ENCODE measurements at regions not wholly inside any gene's neighbourhood (a gene's known extent, or its start where the extent isn't known, plus 50 kb on each side); places are given as distances from the start of the nearest gene placed in this dataset.
A peak's percentile ranks its signal among the peaks of the same experiment; 100 is the strongest.

DNA sequence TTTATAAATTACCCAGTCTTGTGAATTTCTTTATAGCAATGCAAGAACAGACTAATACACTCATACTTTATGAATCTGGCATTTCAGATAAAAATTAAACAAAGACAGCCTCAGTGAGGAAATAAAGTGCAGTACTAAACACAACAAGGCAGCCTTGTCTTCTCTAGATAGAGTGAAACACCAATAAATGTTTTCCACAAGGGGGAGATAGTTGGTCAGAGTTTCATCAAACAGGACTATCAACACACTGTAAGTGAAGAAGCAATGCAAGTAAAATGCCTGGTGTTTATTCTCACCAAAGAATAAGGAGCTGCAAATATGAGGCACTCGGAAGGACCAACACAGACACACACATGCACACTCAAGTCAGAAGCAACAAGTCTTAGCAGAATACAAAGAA lies 62.8 kb downstream of the FAM9B start:
- Mint-ChIP-seq H3K4me3 (no peak overlapping the region), H3K36me3 (ENCODE audit: low read depth) (no peaks in the 10 kb centered on the region), H3K4me1 (no peaks in the 10 kb centered on the region), H3K9me3 (peaks cover 2% of the 10 kb centered on the region), H3K27me3 (peaks cover under 1% of the 10 kb centered on the region), H3K27ac (no peak overlapping the region)
- ChIA-PET POLR2A (interaction anchor here (2.0 kb wide), 1 partner anchor 370 kb away, joined by 9 read pairs; no protein-coding TSS in a partner anchor), CTCF (interaction anchor here (0.8 to 1.4 kb wide), 5 partner anchors 370 to 738 kb away, joined by 3 to 5 read pairs (median 3); no protein-coding TSS in a partner anchor)
- intact Hi-C loops (cut with micrococcal nuclease) = loop anchor here (1.0 to 2.0 kb wide), 5 partner anchors 342 to 738 kb away; no protein-coding TSS in a partner anchor
- ATAC-seq (ENCODE audit: low read depth) = peak; percentile 54
- no peak for DNase-seq
- TF ChIP-seq, protein P1, sequence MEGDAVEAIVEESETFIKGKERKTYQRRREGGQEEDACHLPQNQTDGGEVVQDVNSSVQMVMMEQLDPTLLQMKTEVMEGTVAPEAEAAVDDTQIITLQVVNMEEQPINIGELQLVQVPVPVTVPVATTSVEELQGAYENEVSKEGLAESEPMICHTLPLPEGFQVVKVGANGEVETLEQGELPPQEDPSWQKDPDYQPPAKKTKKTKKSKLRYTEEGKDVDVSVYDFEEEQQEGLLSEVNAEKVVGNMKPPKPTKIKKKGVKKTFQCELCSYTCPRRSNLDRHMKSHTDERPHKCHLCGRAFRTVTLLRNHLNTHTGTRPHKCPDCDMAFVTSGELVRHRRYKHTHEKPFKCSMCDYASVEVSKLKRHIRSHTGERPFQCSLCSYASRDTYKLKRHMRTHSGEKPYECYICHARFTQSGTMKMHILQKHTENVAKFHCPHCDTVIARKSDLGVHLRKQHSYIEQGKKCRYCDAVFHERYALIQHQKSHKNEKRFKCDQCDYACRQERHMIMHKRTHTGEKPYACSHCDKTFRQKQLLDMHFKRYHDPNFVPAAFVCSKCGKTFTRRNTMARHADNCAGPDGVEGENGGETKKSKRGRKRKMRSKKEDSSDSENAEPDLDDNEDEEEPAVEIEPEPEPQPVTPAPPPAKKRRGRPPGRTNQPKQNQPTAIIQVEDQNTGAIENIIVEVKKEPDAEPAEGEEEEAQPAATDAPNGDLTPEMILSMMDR (IDR thresholded peaks at IDR 0.05) = no peak

DNA sequence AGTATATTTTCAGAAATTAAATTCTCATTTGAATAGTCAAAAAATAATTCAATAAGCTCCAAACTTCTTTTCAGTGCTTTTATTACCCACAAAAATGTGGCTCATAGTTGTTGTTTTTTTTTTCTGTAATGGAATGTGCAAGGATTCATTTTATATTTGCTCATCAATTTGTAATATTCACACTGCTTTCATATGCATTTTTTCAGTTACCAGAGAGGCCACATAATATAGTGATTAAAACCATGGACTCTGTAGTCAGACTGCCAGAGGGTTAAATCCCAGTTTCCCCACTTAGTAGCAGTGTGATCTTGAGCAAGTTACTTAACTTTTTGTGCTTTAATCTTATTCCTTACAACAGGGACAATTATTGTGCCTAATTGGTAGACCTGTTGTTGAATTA lies 64.5 kb downstream of the FAM9B start:
- CTCF ChIA-PET = no interaction called here
- ATAC-seq (ENCODE audit: low read depth) (no peak), DNase-seq (no peak)
- Mint-ChIP-seq H3K4me3 (no peak overlapping the region), H3K27me3 (no peaks in the 10 kb centered on the region), H3K4me1 (no peaks in the 10 kb centered on the region), H3K27ac (no peak overlapping the region), H3K9me3 (peaks cover 2% of the 10 kb centered on the region), H3K36me3 (ENCODE audit: low read depth) (no peaks in the 10 kb centered on the region)
- intact Hi-C loops (cut with micrococcal nuclease) = no loop called here
- POLR2A ChIA-PET = no interaction called here
- TF ChIP-seq, protein P1 (IDR thresholded peaks at IDR 0.05) = no peak

DNA sequence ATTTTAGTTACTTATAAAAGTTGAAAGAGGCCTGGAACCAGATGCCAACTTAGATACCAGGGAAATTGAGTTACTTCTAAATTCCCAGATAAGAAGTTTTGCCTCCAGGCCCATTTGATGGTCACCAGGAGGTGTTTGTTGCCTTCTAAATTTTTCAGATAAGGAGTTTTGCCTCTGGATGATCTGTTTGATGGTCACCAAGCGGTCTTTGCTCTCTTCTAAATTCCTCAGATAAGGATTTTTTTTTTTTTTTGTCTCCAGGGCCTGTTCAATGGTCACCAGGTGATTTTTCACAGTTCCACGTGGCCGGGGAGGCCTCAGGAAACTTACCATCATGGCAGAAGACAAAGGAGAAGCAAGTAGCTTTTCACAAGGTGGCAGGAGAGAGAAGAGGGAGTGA lies 66.5 kb downstream of the FAM9B start:
- H3K9me3 Mint-ChIP-seq = peaks cover 6% of the 10 kb centered on the region

DNA sequence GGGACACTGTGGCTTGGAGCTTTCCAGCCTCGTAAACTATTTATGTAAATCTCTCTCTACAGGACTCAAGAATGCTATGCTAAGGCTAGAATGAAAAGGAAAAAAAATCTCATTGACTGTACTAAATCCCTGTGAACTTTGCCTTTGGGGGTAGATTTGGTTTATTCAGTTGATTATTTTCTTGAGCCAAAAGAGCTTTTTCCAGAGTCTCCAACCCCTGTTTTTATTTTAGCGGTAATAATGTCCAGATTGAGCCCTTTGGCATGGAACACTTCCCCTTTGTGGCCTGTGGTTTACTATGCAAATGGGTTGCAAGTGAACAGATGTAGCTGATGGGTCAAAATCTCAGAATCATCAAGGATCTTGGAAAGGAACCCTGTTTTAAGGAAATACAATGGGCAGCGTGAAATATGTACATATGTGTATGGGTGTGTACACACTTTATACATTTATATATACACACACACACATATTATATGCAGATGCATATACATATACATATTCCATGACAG lies 72.9 kb downstream of the FAM9B start:
- ChIA-PET POLR2A (no interaction called here), CTCF (no interaction called here)
- Mint-ChIP-seq H3K27me3 (peaks cover 11% of the 10 kb centered on the region), H3K4me1 (peaks cover 15% of the 10 kb centered on the region), H3K27ac (no peak overlapping the region), H3K4me3 (no peak overlapping the region), H3K36me3 (ENCODE audit: low read depth) (no peaks in the 10 kb centered on the region), H3K9me3 (peaks cover 4% of the 10 kb centered on the region)
- TF ChIP-seq, protein P1 (IDR thresholded peaks at IDR 0.05) = no peak
- intact Hi-C loops (cut with micrococcal nuclease) = no loop called here
- ATAC-seq (ENCODE audit: low read depth) (peak; percentile 52), DNase-seq (no peak)

More for the DNA sequence above, 66.5 kb downstream of the FAM9B start:
- no peaks in the 10 kb centered on the region for H3K36me3 Mint-ChIP-seq (ENCODE audit: low read depth)
- H3K27me3 Mint-ChIP-seq = no peaks in the 10 kb centered on the region
- intact Hi-C loops (cut with micrococcal nuclease) = no loop called here
- POLR2A ChIA-PET = no interaction called here
- no peak overlapping the region for H3K4me3 Mint-ChIP-seq
- DNase-seq (no peak), ATAC-seq (ENCODE audit: low read depth) (no peak)
- TF ChIP-seq, protein P1 (IDR thresholded peaks at IDR 0.05) = no peak
- CTCF ChIA-PET = no interaction called here
- H3K27ac Mint-ChIP-seq = no peak overlapping the region
- H3K4me1 Mint-ChIP-seq = no peaks in the 10 kb centered on the region

DNA sequence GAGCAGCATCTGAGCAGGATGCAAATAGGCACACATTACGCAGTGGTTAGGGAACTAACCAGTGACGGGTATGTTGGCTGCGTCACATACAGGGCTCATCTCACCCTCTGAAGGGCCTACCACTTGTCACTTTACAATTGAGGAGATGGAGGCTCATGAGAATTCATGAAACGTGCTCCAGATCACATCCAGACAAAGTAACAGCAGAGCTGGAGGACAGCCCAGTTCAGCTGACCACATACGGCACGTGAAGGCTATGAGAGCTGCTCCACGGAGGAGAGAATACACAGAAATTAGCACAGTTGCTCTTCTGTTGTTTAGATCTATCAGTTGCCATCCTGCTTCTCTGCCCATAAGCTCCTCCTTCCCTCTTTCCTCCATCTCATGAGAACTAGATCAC lies 78.4 kb downstream of the FAM9B start:
- H3K4me3 Mint-ChIP-seq = no peak overlapping the region
- H3K9me3 Mint-ChIP-seq = no peaks in the 10 kb centered on the region
- TF ChIP-seq, protein P1 (IDR thresholded peaks at IDR 0.05) = no peak
- peaks cover 5% of the 10 kb centered on the region for H3K4me1 Mint-ChIP-seq
- no peak overlapping the region for H3K27ac Mint-ChIP-seq
- no peak for DNase-seq
- H3K36me3 Mint-ChIP-seq (ENCODE audit: low read depth) = no peaks in the 10 kb centered on the region
- intact Hi-C loops (cut with micrococcal nuclease) = no loop called here
- CTCF ChIA-PET = no interaction called here
- POLR2A ChIA-PET = no interaction called here
- peaks cover 11% of the 10 kb centered on the region for H3K27me3 Mint-ChIP-seq
- no peak for ATAC-seq (ENCODE audit: low read depth)
